GM19324 (cell line): ENCODE measurements at regions not wholly inside any gene's neighbourhood (a gene's known extent, or its start where the extent isn't known, plus 50 kb on each side); places are given as distances from the start of the nearest gene placed in this dataset.

Experiments
- ATAC-seq: cut with Tn5 transposase; IDR thresholded peaks from one replicate; pipeline ENCODE4 v1.9.1; 2021; ENCODE audit warnings: mild to moderate bottlenecking, moderate library complexity; ENCODE audit not compliant: unreplicated experiment, low FRiP score

DNA sequence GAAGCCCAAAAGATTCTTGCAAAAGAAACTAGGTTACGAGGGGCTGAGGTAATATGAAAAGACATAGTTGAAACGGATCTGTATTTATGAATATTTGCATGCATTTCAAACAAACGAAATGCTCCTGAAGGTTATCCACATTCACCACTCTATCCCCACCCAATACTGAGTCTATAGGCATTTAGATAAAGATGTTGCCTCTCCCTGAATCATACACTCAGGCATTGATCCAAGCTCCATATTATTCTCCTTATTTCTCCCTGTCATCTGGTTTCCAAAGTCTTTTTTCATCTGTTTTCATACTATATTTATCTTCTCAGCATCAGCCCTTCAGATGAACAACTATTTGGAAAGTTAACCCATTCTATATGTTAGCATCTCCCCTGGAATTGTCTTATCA lies 492.5 kb upstream of the TGFBR2 start:
- ATAC-seq = no peak

DNA sequence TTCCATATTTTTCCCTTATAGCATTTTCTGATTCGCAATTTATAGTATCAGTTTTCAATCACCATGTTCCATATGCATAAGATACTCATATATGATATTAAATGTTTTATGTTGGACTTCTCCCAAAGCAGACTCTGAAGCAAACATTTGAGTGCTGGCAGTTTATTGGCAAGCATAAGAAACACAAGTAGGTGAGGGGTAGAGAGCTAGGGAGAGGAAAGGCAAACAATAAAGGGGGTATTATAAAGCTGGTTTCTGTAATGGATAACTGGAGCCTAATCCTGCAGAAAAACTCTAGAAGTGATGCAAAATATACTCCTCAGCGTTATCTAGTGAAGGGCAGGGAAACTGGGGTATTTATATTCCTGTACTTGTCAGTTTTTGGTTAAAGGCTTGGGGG lies 491.5 kb upstream of the TGFBR2 start:
- no peak for ATAC-seq

DNA sequence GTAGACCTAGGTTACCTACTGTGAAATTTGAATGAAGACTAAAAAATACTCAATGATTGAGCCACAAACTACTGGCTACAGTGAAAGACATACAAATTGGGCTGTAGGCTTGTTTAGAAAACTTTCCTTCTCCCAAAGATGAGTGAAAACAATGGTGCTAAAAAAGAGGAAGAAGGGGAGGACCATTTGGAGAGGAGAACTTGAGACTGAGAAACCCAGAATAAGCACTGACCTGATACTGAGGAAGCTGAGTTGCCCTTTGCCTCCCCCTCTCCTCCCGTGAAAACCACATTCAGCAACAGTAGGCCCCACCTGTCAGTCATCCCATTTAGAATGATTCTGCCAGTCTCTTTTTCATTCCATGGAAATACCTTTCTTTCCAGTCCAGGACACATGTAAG lies 484.0 kb upstream of the TGFBR2 start:
- no peak for ATAC-seq

DNA sequence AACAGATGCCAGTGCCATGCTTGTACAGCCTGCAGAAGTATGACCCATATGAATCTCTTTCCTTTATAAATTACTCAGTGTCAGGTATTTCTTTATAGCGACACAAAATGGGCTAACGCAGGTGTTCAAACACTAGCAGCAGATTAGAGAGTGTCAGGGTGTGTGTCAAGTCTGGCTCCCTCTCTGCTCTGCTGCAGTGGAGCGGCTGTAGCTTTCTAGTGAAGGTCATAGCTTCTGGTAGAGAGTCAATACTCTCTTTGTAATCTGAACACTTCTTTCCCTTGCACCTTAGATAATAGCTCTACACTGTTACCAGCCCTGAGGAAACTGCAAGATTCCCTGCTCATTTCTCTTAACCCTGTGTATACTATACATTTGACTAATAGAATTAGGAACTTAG lies 483.2 kb upstream of the TGFBR2 start:
- ATAC-seq = no peak

DNA sequence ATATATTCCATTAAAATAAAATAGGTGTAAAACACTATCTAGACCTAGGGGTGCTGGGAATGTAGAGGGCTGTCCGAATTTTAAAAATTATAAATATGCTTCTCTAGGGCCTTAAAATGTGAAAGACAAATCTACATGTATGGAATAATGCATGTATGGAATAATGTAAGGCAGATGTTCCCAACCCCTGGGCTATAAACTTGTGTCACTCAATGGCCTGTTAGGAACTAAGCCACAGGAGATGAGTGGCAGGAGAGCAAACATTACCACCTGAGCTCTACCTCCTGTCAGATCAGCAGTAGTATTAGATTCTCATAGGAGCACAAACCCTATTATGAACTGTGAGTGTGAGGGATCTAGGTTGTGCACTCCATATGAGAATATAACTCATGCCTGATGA lies 482.6 kb upstream of the TGFBR2 start:
- ATAC-seq = no peak

DNA sequence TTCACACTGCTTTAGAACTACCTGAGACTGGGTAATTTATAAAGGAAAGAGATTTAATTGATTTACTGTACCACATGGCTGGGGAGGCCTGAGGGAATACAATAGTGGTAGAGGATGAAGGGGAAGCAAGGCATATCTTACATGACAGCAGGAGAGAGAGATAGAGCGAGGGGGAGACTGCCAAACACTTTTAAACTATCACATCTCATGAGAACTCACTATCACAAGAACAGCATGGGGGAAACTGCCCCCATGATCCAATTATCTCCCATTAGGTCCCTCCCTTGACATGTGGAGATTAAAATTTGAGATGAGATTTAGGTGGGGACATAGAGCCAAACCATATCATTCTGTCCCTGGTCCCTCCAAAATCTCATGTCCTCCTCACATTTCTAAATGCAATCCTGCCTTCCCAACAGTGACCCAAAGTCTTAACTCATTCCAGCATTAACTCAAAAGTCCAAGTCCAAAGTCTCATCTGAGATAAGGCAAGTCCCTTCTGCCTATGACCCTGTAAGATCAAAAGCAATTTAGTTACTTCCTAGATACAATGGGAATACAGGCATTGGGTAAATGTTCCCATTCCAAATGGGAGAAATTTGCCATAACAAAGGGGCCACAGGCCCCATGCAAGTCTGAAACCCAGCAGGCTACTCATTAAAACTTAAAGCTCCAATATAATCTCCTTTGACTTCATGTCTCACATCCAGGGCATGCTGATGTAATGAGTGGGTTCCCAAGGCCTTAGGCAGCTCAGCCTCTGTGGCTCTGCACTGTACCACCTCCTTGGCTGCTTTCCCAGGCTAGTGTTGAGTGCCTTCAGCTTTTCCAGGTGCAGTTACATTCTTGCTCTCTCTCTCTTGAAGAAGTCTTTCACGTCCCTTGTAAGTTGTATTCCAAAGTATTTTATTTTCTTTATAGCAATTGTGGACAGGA lies 481.7 kb upstream of the TGFBR2 start:
- no peak for ATAC-seq

DNA sequence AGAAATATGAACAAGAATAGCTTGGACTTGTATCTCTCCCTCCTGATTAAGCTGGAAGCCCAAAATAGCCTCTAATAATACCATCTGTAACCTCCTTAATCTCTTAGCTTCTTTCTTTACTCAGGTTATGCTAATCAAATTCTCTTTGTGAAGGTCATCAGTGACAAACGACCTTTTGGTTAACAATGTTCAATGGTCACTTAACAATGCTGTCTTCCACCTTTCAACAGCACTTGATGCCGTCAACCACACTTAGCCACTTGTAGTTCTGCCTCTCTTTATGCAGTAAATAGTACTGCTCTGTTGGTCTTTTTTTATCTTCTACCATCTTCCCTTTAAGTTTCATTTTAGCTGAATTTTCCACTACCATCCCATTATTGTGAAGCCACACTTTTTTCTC lies 476.6 kb upstream of the TGFBR2 start:
- ATAC-seq = no peak

DNA sequence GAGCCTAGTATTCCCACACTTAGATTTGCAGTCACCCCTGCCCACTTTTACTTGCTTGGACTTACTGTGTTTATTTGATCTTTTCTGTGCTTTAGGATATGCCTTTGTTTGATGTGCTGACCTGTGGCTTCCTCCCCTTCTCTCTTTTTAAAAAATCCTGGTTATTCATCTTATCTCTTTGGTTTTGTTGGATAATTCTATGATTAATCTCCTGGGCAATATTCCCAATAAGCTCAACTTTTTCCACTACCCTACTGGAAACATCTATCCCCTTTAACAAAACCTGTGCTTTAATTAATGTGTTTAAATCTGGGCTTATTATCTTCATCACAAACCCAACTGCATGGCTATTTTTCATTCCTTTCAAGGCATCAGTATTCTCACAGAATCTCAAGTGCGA lies 476.0 kb upstream of the TGFBR2 start:
- no peak for ATAC-seq

DNA sequence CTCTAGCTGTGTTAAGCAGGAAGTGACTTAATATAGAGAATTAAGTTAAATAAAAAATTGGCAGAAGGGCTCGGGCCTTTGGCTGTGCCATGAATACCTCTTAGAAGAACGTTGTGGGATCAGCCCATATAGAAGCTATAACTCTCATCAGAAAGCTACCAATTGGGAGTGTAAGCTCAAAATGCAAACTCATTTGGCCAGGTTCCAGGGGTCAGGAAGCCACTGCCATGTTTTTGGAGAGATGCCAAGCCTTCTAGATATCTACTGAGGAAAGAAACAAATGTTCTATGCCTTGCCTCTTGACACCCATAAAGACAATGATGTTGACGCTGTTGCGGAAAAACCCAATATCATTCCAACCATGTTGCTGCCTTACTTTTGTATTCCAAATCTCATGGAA lies 475.2 kb upstream of the TGFBR2 start:
- no peak for ATAC-seq

DNA sequence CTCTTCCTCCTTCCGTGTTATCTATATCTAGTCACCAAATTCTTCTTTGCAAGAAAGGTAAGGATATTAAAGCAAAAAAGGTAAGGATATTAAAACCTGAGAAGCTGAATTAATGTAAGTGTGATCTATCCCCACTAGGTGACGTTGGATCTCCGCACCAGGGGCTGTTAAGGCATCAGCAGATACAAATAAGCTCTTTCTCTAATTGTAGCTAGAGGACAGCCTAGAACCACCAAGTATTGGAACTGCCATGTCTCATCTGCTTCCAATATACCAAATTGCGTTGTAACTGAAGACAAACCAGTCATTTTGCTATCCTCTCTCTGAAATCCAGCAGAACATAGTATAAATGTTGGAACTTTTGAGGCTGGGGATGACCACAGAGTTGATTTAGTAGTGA lies 471.2 kb upstream of the TGFBR2 start:
- ATAC-seq = no peak

DNA sequence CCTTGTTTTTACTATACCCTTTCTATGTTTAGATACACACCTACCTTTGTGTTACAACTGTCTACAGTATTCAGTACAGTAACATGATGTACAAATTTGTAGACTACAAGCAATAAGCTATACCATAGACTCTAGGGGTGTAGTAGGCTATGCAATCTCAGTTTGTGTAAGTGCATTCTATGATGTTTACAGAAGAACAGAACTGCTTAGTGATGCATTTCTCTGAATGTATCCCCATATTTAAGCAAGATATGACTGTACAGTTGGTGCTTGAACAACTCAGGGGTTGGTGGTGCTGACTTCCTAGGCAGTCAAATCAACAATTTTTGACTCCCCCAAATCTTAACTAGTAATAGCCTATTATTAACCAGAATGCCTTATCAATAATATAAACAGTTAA lies 467.1 kb upstream of the TGFBR2 start:
- no peak for ATAC-seq

DNA sequence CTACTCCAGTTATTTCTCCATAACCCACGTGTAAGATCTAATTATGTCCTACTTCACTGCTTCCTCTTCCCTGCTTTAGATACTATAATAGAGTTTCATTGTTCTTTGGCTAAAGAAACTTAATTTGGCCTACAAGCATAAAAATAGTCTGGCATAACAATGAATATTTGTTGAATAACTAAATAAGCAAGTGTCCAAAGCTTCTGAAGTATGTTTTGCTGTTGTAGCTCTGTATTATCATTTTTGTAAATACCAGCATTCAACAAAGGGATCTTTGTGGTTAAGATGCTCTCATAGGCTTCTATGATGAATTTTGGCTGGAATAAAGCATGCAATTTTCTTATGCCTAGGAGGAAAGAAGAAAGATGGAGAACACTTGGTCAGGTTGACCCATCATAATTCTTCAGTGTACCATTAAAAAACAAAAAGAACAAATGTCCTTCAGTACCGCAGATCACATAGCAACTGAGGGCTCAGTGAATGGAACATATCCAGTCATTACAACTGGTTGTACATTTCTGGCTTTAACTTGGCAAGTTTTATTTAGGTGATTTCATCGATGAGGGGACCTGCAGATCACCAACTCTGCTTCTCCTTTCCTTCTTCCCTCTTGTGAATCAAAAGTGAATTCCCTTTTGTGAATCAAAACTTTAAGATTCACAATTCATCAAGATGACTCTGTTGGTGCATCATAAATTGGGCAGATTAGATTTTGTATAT lies 465.9 kb upstream of the TGFBR2 start:
- no peak for ATAC-seq

DNA sequence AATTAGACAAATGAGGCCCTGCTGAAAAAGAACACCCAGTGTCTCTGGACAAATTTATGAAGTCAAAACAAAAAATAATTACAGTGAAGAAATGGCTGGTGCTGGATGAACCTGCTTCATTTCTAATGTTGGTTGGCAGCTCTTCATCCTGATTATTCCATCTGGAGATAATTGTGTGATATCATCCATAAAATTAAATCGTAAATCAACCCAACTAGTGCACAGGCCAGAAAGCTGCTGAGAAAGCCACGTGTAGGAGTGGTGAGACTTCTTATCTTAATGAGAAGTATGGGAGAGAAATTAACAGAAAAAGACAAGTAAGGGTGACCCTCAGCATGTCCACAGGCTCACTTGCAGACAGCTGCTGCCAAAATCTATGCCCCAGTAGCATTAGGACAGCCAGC lies 465.2 kb upstream of the TGFBR2 start:
- no peak for ATAC-seq

DNA sequence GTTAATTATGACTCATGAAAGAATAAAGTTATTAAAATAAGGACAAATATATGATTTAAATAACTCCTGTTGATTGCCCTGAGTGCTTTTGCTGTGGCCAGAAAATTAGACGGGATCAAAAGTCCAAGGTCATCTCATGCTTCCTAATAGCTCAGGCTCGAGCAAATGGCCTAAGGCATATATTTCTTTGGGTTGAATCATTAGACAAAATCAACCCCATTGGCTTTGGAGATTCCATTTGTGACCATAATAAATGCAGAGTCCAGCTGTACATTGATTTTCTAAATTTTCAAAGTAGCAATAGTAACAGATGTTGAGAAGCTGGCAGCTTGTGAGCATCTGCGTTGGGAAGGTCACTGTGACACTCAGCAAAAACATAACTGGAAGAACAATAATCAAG lies 464.5 kb upstream of the TGFBR2 start:
- ATAC-seq = no peak

DNA sequence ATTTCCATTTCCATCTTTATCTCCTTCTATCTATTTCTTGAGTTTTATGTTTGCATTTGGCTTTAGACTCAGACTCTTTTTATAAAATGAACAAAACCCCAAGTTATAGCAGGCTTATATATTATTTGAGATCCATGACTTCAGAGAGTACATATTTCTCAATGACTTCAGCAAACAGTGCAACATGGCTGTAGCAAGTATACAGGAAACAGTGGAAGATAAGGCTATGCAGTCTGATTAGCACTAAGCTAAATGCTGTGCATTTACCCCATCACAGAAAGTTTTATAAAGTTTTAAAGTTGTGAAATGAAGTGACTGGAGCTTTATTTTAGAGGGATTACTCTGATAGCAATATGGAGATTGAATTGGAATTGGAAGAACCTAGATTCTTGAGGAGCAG lies 463.5 kb upstream of the TGFBR2 start:
- ATAC-seq = no peak

DNA sequence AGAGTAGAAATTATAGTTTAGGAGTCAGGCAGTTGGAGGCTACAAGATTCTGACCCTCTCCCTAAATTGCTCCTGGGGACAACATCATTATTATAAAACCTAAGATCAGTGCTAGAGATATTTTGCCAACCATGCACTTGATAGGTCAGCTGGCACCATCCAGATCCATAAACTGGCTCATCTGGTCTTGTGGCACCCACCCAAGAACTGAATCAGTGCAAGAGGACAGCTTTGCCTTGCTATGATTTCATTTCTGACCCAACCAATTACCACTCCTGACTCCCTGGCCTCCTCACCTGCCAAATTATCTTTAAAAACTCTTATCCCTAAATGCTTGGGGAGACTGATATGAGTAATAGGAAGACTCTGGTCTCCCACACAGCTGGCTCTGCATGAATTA lies 461.1 kb upstream of the TGFBR2 start:
- ATAC-seq = no peak

DNA sequence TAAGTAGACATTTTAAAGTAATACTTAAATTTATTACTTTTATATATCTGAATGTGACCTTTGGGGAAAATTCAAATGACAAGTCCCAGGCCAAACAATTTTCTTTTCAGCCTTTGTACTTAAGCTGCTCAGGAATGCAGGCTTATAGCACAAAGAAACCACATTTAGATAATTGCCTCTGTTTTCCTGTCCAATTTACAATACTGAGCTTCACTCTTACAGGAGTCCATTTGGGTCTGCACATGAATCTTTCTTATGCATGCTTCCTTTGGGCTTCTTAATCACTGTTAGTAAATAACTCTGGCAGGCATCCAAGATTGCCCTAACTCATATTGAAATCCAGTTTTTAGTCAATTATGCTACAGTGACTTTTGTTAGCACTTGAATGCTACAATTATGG lies 459.4 kb upstream of the TGFBR2 start:
- ATAC-seq = no peak

DNA sequence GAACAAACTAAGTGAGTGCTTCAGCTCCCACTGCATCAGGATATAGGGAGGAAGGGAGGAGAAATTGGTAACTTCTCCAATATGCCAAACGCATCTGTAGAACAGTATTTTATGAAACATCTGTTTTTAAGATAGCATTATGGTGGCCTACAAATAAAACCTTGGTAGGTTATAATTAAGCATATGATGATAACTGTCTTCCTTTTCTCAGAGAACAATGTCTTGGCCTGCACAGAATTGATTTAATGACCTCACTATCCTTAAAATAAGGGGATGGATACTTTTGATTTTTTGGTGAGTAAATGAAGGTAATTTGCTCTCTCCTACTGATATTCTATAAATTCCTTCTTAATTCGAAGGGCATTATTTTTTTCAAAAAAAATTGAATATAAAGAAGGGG lies 451.5 kb upstream of the TGFBR2 start:
- ATAC-seq = no peak

DNA sequence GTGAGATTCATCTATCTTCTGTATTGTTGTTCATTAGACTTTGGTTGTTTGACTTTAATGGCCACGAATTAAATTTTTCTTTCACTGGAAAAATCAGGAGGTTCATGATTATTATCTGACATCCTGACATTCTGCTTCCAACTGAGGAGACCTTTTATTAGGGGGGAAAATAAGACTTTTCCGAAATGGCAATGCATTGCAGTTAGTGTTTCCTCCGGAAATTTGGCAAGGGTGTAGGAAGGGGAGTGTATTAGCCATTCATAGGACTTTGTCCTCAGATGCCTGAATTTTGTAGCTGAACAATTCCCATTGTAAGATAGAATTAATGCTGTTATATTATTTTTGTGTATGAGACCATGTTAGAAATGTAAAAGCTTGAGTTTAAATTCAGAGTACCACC lies 450.6 kb upstream of the TGFBR2 start:
- no peak for ATAC-seq

DNA sequence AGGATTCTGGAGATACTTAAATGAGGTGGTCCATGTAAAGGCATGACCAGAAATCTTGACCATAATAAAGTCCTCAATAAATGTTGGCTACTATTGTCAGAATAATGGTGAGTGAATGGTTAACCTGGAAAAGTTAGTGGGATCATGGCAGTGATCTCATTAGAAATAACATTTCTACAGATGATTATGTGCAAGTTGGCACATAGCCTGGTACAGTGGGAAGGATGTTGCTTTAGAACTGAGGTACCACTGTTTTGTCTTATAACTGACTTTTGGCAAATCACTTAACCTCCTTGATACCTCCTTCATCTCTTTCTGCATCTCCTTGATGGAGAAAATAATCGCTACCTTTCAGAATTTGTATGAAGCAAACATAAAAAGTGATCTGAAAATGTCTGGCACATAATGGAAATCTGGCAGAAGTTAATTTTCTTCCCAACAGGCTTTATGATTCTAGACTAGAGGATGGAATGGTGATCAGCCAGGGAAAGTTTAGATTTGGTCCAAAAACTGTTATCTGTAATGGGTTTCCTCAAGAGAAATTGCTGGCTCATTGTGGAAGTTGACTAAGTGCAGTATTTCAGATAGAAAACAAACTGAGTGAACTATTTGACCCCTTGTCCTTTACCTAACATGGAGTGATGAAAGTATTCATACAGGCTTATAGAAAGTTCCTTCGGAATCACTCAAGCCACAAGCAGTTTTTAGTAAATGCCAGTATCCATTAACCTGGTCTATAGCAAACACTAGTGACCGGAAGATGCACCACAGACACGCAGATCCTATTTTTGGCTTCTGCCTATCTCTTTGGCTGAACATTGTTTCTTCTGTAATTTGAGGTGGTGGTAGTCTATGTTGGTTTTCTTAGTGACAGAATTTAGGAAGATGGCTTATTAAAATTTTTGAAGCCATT lies 449.6 kb upstream of the TGFBR2 start:
- ATAC-seq = no peak

DNA sequence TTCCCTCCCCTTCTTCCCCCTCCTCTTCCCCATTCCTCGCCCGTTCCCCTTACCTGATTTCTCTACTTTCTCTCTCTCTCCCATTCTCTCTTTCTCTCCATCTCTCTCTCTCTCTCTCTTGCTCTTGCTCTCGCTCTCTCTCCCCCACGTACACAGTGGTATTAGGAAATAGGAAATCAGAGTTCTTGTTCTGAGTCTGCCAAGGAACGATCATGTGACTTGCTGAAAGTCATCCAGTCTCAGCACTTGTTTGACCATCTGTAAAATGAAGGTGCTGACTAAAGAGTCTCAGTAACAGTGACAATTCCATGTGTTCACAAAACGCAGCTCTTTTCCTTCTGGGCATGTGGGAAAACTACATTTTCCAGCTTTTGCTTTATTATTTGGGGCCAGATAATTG lies 445.0 kb upstream of the TGFBR2 start:
- no peak for ATAC-seq
